ENCODE measurements at regions not wholly inside any gene's neighbourhood (a gene's known extent, or its start where the extent isn't known, plus 50 kb on each side); places are given as distances from the start of the nearest gene placed in this dataset.
A peak's percentile ranks its signal among the peaks of the same experiment; 100 is the strongest.

GRCh38 chr18:52286675-52287074 is 53.3 kb upstream of the DCC start:
- peaks cover 9% of the 10 kb centered on the region; the same call in 1 of the 2 replicates for H3K4me1 ChIP-seq (ENCODE audit: control insufficient read depth, low read length)
- no peaks in the 10 kb centered on the region for H3K36me3 ChIP-seq (ENCODE audit: control insufficient read depth, low read length)
- TF ChIP-seq, protein P1, sequence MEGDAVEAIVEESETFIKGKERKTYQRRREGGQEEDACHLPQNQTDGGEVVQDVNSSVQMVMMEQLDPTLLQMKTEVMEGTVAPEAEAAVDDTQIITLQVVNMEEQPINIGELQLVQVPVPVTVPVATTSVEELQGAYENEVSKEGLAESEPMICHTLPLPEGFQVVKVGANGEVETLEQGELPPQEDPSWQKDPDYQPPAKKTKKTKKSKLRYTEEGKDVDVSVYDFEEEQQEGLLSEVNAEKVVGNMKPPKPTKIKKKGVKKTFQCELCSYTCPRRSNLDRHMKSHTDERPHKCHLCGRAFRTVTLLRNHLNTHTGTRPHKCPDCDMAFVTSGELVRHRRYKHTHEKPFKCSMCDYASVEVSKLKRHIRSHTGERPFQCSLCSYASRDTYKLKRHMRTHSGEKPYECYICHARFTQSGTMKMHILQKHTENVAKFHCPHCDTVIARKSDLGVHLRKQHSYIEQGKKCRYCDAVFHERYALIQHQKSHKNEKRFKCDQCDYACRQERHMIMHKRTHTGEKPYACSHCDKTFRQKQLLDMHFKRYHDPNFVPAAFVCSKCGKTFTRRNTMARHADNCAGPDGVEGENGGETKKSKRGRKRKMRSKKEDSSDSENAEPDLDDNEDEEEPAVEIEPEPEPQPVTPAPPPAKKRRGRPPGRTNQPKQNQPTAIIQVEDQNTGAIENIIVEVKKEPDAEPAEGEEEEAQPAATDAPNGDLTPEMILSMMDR (IDR thresholded peaks at IDR 0.05; ENCODE audit: low read depth, low read length, poor library complexity, severe bottlenecking) = no peak
- TF ChIP-seq EZH2phosphoT487 (IDR thresholded peaks at IDR 0.05; ENCODE audit: borderline replicate concordance, low read length) = no peak
- H3K27ac ChIP-seq (ENCODE audit: low read depth, low read length) = no peak overlapping the region
- no peaks in the 10 kb centered on the region for H3F3A ChIP-seq (ENCODE audit: control insufficient read depth, insufficient read depth)
- H4K20me1 ChIP-seq (ENCODE audit: control insufficient read depth, insufficient read depth, low read depth, low read length) = no peaks in the 10 kb centered on the region
- no peaks in the 10 kb centered on the region for H3K9me2 ChIP-seq (replicated peaks; ENCODE audit: control insufficient read depth, low read length)
- no peak overlapping the region for H3K4me2 ChIP-seq (ENCODE audit: low read length)
- no peaks in the 10 kb centered on the region for H3K79me2 ChIP-seq (ENCODE audit: control insufficient read depth, low read length)
- H3K27me3 ChIP-seq (ENCODE audit: control insufficient read depth, low read length) = no peaks in the 10 kb centered on the region
- no peak overlapping the region for H3K4me3 ChIP-seq (ENCODE audit: low read length)
- no peaks in the 10 kb centered on the region for H3K9me3 ChIP-seq (ENCODE audit: control insufficient read depth, insufficient read depth, low read length)

DNA sequence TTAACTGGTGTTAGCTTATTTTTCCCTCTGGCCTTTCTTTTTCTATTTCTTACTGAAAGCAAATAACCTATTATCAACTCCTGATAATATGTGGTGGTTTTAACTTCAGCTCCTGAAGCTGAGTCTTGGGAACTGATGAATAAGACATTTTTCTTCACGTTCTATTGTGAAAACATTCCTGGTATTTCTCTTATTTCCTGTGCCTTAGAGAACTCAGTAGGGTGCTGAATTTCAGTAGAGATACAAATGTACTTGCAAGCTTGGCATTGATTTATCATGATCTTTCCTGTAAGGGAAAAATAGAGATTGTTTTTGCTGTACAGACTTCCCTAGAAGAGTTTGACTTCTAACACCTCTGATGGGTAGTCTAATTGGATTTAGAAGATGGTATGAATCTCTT is 52.8 kb upstream of the DCC start:
- peaks cover 9% of the 10 kb centered on the region; the same call in 1 of the 2 replicates for H3K4me1 ChIP-seq (ENCODE audit: control insufficient read depth, low read length)
- no peak overlapping the region for H3K27ac ChIP-seq (ENCODE audit: low read depth, low read length)
- H3K4me2 ChIP-seq (ENCODE audit: low read length) = no peak overlapping the region
- no peaks in the 10 kb centered on the region for H3K27me3 ChIP-seq (ENCODE audit: control insufficient read depth, low read length)
- no peak overlapping the region for H3K4me3 ChIP-seq (ENCODE audit: low read length)
- no peaks in the 10 kb centered on the region for H4K20me1 ChIP-seq (ENCODE audit: control insufficient read depth, insufficient read depth, low read depth, low read length)
- H3K36me3 ChIP-seq (ENCODE audit: control insufficient read depth, low read length) = no peaks in the 10 kb centered on the region
- no peaks in the 10 kb centered on the region for H3F3A ChIP-seq (ENCODE audit: control insufficient read depth, insufficient read depth)
- no peaks in the 10 kb centered on the region for H3K9me3 ChIP-seq (ENCODE audit: control insufficient read depth, insufficient read depth, low read length)
- H3K9me2 ChIP-seq (replicated peaks; ENCODE audit: control insufficient read depth, low read length) = no peaks in the 10 kb centered on the region
- H3K79me2 ChIP-seq (ENCODE audit: control insufficient read depth, low read length) = no peaks in the 10 kb centered on the region
- no peak for TF ChIP-seq EZH2phosphoT487 (IDR thresholded peaks at IDR 0.05; ENCODE audit: borderline replicate concordance, low read length)
- TF ChIP-seq, protein P1 (IDR thresholded peaks at IDR 0.05; ENCODE audit: low read depth, low read length, poor library complexity, severe bottlenecking) = no peak

DNA sequence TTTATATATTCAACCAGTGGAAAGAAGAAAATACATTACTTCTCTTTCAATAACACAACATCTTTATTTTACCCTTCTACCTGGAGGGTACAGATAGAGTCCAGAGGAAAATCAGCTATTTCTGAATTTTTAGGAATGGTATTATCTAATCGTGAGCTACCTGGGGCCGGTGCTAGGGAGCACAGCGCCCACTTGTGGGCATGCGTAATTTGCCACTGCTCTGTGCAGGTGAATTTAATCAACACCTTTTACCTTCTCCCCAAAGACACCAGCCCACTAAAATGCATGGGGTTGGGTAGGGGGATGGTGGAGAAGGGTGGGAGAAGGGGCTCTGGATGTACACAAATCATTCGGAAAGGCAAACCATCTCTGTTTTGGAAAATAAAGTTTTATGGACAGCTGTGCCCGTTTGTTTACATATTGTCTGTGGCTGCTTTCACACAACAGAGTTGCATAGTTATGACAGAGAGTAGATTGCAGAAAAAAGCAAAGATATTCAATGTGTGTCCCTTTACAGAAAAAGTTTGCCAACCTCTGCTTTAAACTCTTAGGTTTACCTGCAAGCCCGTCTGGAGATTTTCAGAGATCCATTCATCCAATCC is 51.5 kb upstream of the DCC start:
- Histone ChIP-seq H3K27me3 (ENCODE audit: control insufficient read depth, low read length) (no peaks in the 10 kb centered on the region), H3K4me1 (ENCODE audit: control insufficient read depth, low read length) (peaks cover 9% of the 10 kb centered on the region; the same call in 1 of the 2 replicates), H4K20me1 (ENCODE audit: control insufficient read depth, insufficient read depth, low read depth, low read length) (no peaks in the 10 kb centered on the region), H3K4me3 (ENCODE audit: low read length) (no peak overlapping the region), H3K9me3 (ENCODE audit: control insufficient read depth, insufficient read depth, low read length) (no peaks in the 10 kb centered on the region), H3K9me2 (replicated peaks; ENCODE audit: control insufficient read depth, low read length) (no peaks in the 10 kb centered on the region), H3K79me2 (ENCODE audit: control insufficient read depth, low read length) (no peaks in the 10 kb centered on the region), H3K36me3 (ENCODE audit: control insufficient read depth, low read length) (no peaks in the 10 kb centered on the region), H3K27ac (ENCODE audit: low read depth, low read length) (no peak overlapping the region), H3F3A (ENCODE audit: control insufficient read depth, insufficient read depth) (no peaks in the 10 kb centered on the region), H3K4me2 (ENCODE audit: low read length) (no peak overlapping the region)
- no peak for TF ChIP-seq EZH2phosphoT487 (IDR thresholded peaks at IDR 0.05; ENCODE audit: borderline replicate concordance, low read length)
- TF ChIP-seq, protein P1 (IDR thresholded peaks at IDR 0.05; ENCODE audit: low read depth, low read length, poor library complexity, severe bottlenecking) = peak; percentile 90

Data from DOHH2 (cell line).